ENCODE measurements at regions not wholly inside any gene's neighbourhood (a gene's known extent, or its start where the extent isn't known, plus 50 kb on each side); places are given as distances from the start of the nearest gene placed in this dataset.

DNA sequence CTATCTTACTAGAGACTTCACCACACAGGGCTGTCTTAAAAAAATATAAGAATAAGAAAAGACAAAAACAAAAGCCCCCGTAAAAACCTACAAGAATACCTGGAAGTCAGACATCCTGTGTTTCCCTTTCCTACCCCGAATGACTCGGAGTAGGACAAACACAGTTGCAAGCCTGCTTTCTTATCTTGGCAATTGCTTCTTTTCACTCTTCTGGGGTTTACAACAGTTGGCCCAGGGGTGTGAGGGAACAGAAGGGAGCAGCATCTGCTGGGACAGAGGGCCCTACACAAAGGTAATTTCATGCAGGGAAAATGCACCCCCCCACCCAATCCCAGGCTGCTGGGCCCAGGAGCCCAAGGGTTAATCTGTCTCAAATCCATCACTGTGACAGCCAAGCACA lies 220.6 kb downstream of the ARHGAP12 start:
- no peak for TF ChIP-seq EZH2phosphoT487 (IDR thresholded peaks at IDR 0.05; ENCODE audit: low read depth, severe bottlenecking, unreplicated experiment)
- no peak for TF ChIP-seq EZH2 (IDR thresholded peaks at IDR 0.05; ENCODE audit: borderline replicate concordance)
- TF ChIP-seq, protein P1, sequence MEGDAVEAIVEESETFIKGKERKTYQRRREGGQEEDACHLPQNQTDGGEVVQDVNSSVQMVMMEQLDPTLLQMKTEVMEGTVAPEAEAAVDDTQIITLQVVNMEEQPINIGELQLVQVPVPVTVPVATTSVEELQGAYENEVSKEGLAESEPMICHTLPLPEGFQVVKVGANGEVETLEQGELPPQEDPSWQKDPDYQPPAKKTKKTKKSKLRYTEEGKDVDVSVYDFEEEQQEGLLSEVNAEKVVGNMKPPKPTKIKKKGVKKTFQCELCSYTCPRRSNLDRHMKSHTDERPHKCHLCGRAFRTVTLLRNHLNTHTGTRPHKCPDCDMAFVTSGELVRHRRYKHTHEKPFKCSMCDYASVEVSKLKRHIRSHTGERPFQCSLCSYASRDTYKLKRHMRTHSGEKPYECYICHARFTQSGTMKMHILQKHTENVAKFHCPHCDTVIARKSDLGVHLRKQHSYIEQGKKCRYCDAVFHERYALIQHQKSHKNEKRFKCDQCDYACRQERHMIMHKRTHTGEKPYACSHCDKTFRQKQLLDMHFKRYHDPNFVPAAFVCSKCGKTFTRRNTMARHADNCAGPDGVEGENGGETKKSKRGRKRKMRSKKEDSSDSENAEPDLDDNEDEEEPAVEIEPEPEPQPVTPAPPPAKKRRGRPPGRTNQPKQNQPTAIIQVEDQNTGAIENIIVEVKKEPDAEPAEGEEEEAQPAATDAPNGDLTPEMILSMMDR (IDR thresholded peaks at IDR 0.05; ENCODE audit: poor library complexity), result no peak
- peaks cover 17% of the 10 kb centered on the region for H3K4me1 ChIP-seq (ENCODE audit: insufficient read depth)
- no peak for DNase-seq (ENCODE audit: low spot score)
- H3K27ac ChIP-seq, result peak overlapping the region; percentile 77
- no peaks in the 10 kb centered on the region for H4K20me1 ChIP-seq (ENCODE audit: insufficient read depth, poor library complexity, severe bottlenecking)
- no peaks in the 10 kb centered on the region for H3K36me3 ChIP-seq (replicated peaks; ENCODE audit: insufficient read depth, low read depth)
- WGBS (ENCODE audit: low lambda C conversion rate, missing lambda C conversion rate), result 10% methylated on average over 3 of the region's 3 CpGs
- H2AFZ ChIP-seq, result peak overlapping the region; percentile 16
- no peaks in the 10 kb centered on the region for H3K79me2 ChIP-seq
- no peaks in the 10 kb centered on the region for H3K27me3 ChIP-seq
- H3K4me3 ChIP-seq, result no peak overlapping the region
- H3K4me2 ChIP-seq, result peak overlapping the region; percentile 58
- H3K9me3 ChIP-seq (ENCODE audit: low read depth), result no peaks in the 10 kb centered on the region
- H3K9me2 ChIP-seq (replicated peaks; ENCODE audit: insufficient read depth), result no peaks in the 10 kb centered on the region

DNA sequence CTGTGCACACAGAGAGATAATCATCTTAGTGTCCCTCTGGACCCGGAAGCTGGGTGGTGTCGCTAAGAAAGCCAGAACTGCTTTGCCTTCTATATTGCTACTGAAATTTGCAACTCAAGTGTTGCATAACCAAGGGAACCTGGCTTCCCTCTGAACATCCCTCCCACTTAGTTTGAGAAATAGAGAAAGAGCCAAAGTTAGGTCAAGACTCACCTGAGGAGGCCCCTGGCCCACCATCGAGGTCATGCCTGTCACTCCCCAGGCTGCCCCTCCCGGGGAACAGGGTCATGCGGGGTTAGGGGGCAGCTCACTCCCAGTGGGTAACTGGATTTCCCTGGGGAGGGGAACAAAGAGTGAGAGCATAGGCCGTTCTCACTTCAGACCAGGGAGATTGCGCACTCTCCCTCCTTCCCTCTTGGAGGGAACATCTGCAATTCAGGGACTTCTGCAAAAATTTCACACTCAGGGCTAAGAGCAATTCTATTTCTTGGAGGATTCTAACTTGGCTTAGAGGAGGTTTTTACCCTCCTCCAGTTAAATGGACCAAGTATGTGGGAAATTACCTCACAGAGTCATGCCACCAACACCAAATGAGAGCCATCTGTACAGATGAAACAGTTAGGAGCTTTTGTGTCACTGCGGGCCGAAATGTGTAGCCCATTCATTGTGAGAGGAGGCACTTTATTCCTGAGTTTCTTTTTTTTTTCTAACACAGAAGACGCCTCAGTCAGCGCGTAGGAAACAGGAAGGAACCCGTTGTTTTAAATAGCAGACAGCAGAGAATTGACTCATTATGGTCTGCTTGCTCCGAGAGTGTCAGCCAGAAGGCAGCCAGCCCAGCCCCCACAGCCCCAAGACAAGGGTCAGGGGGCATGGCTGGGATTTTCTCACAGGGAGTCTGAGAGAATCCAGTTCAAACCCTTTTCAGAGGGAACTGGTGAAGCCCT lies 221.3 kb downstream of the ARHGAP12 start:
- DNase-seq (ENCODE audit: low spot score), result peak; percentile 34
- Histone ChIP-seq H3K4me3 (no peak overlapping the region), H3K4me2 (peak overlapping the region; percentile 58), H3K27me3 (no peaks in the 10 kb centered on the region), H3K4me1 (ENCODE audit: insufficient read depth) (peaks cover 17% of the 10 kb centered on the region), H3K36me3 (replicated peaks; ENCODE audit: insufficient read depth, low read depth) (no peaks in the 10 kb centered on the region), H4K20me1 (ENCODE audit: insufficient read depth, poor library complexity, severe bottlenecking) (no peaks in the 10 kb centered on the region), H3K27ac (peak overlapping the region; percentile 77), H3K9me2 (replicated peaks; ENCODE audit: insufficient read depth) (no peaks in the 10 kb centered on the region), H2AFZ (peak overlapping the region; percentile 16), H3K9me3 (ENCODE audit: low read depth) (no peaks in the 10 kb centered on the region), H3K79me2 (no peaks in the 10 kb centered on the region)
- TF ChIP-seq EZH2phosphoT487 (IDR thresholded peaks at IDR 0.05; ENCODE audit: low read depth, severe bottlenecking, unreplicated experiment) (no peak), EZH2 (IDR thresholded peaks at IDR 0.05; ENCODE audit: borderline replicate concordance) (no peak)
- TF ChIP-seq, protein P1 (IDR thresholded peaks at IDR 0.05; ENCODE audit: poor library complexity), result no peak
- 41% methylated on average over 14 of the region's 14 CpGs for WGBS (ENCODE audit: low lambda C conversion rate, missing lambda C conversion rate)

DNA sequence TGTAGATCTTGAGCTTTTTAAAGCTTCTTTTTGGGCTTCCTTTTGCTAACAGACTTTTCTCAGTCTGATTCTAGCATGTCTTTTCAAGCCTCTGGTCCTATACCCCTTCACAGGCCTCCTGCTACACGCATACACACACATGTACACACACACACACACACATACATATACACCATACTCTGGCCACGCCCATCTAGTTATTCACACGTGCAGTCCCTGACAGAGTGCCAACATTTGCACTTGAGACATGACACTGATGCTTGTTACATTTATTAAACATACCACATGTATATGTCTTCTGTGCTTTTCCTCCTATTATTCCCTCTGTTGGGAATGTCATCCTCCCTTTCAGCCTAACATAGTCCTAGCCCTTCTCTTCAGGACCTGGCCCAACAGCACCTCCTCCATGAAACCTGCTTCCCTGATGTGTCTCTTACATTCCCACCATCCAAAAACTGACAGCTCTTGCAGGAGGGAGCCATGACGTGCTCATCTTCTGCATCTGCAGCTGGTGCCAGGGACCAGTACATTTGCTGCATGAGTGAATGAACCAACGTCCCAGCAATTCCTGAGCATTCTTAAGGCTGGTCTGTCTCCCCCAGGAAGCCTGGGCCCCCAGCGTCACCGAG lies 222.1 kb downstream of the ARHGAP12 start:
- H4K20me1 ChIP-seq (ENCODE audit: insufficient read depth, poor library complexity, severe bottlenecking), result no peaks in the 10 kb centered on the region
- H3K4me2 ChIP-seq, result no peak overlapping the region
- no peak for DNase-seq (ENCODE audit: low spot score)
- H3K9me2 ChIP-seq (replicated peaks; ENCODE audit: insufficient read depth), result no peaks in the 10 kb centered on the region
- no peak overlapping the region for H2AFZ ChIP-seq
- H3K27me3 ChIP-seq, result no peaks in the 10 kb centered on the region
- 72% methylated on average over 7 of the region's 7 CpGs for WGBS (ENCODE audit: low lambda C conversion rate, missing lambda C conversion rate)
- H3K4me1 ChIP-seq (ENCODE audit: insufficient read depth), result peaks cover 17% of the 10 kb centered on the region
- no peak overlapping the region for H3K27ac ChIP-seq
- no peaks in the 10 kb centered on the region for H3K36me3 ChIP-seq (replicated peaks; ENCODE audit: insufficient read depth, low read depth)
- H3K9me3 ChIP-seq (ENCODE audit: low read depth), result no peaks in the 10 kb centered on the region
- no peak overlapping the region for H3K4me3 ChIP-seq
- H3K79me2 ChIP-seq, result no peaks in the 10 kb centered on the region
- TF ChIP-seq EZH2phosphoT487 (IDR thresholded peaks at IDR 0.05; ENCODE audit: low read depth, severe bottlenecking, unreplicated experiment), result no peak
- TF ChIP-seq, protein P1 (IDR thresholded peaks at IDR 0.05; ENCODE audit: poor library complexity), result no peak
- TF ChIP-seq EZH2 (IDR thresholded peaks at IDR 0.05; ENCODE audit: borderline replicate concordance), result no peak

Data from hepatocyte (in vitro differentiated cells).